IPS DF 6.9 (cell line): ENCODE measurements at regions not wholly inside any gene's neighbourhood (a gene's known extent, or its start where the extent isn't known, plus 50 kb on each side); places are given as distances from the start of the nearest gene placed in this dataset.
"Not testable (repeated sequence)": the region's sequence is repeated elsewhere in the genome, so short reads cannot be mapped to it uniquely, and the experiment has no call there.

Experiments used
- DNase-seq: peaks from one replicate; pipeline ENCODE4 v3.0.0-alpha.2; 2013; ENCODE audit warnings: low read depth, low spot score
- H3K27ac ChIP-seq: one replicate; pipeline ENCODE4 v1.5.1; 2013; ENCODE audit warnings: low read length, control low read depth
- H3K27me3 ChIP-seq: 2 replicates; pipeline ENCODE4 v1.6.1; 2013; ENCODE audit warnings: mild to moderate bottlenecking, low read length; ENCODE audit not compliant: control insufficient read depth, insufficient read depth
- H3K36me3 ChIP-seq: 2 replicates; pipeline ENCODE4 v1.6.1; 2013; ENCODE audit warnings: low read length; ENCODE audit not compliant: control insufficient read depth, insufficient read depth
- H3K4me1 ChIP-seq: 2 replicates; pipeline ENCODE4 v1.6.1; 2013; ENCODE audit warnings: low read length; ENCODE audit not compliant: control insufficient read depth, insufficient read depth
- H3K4me3 ChIP-seq: 2 replicates; pipeline ENCODE4 v1.5.1; 2013; ENCODE audit warnings: mild to moderate bottlenecking, low read length
- H3K9me3 ChIP-seq: 2 replicates; pipeline ENCODE4 v1.6.1; 2013; ENCODE audit warnings: low read length, inconsistent platforms; ENCODE audit not compliant: control insufficient read depth, insufficient read depth
- WGBS: extraction: QIAGEN DNeasy Blood & Tissue Kit; methylation state at CpG from one replicate; pipeline ENCODE4 v1.1.7; 2013; ENCODE audit warnings: mixed read lengths, missing lambda C conversion rate; ENCODE audit not compliant: insufficient read length, insufficient coverage; 5-methylcytosine and 5-hydroxymethylcytosine counted together

GRCh38 chr7:156014201-156014600, 201.9 kb upstream of the SHH start:
- Histone ChIP-seq H3K4me3 (no peak overlapping the region), H3K9me3 (peaks cover 20% of the 10 kb centered on the region), H3K27me3 (no peaks in the 10 kb centered on the region), H3K27ac (no peak overlapping the region), H3K4me1 (no peaks in the 10 kb centered on the region), H3K36me3 (no peaks in the 10 kb centered on the region)
- no peak for DNase-seq

GRCh38 chr7:156012412-156012811, 200.1 kb upstream of the SHH start:
- WGBS = no CpG with 5 or more reads among the region's 3 CpGs
- Histone ChIP-seq H3K9me3 (peaks cover 16% of the 10 kb centered on the region), H3K27me3 (no peaks in the 10 kb centered on the region), H3K4me1 (no peaks in the 10 kb centered on the region), H3K27ac (no peak overlapping the region), H3K36me3 (no peaks in the 10 kb centered on the region), H3K4me3 (no peak overlapping the region)
- no peak for DNase-seq

GRCh38 chr7:156009569-156009968, 197.3 kb upstream of the SHH start:
- no CpG with 5 or more reads among the region's 1 CpG for WGBS
- no peaks in the 10 kb centered on the region for H3K27me3 ChIP-seq
- H3K9me3 ChIP-seq = peaks cover 7% of the 10 kb centered on the region
- H3K27ac ChIP-seq = no peak overlapping the region
- DNase-seq = no peak
- H3K4me1 ChIP-seq = no peaks in the 10 kb centered on the region
- H3K36me3 ChIP-seq = no peaks in the 10 kb centered on the region
- no peak overlapping the region for H3K4me3 ChIP-seq

GRCh38 chr7:156006876-156007275, 194.6 kb upstream of the SHH start:
- no CpG with 5 or more reads among the region's 11 CpGs for WGBS
- not testable (repeated sequence) for H3K4me3 ChIP-seq, DNase-seq, H3K27me3 ChIP-seq, H3K36me3 ChIP-seq, H3K4me1 ChIP-seq, H3K27ac ChIP-seq
- peaks cover 25% of the 10 kb centered on the region for H3K9me3 ChIP-seq

- DNase-seq = no peak
- no CpG with 5 or more reads among the region's 3 CpGs for WGBS
- no peaks in the 10 kb centered on the region for H3K4me1 ChIP-seq
- H3K36me3 ChIP-seq = no peaks in the 10 kb centered on the region
- no peaks in the 10 kb centered on the region for H3K27me3 ChIP-seq
- H3K27ac ChIP-seq = no peak overlapping the region
- peaks cover 32% of the 10 kb centered on the region for H3K9me3 ChIP-seq
- no peak overlapping the region for H3K4me3 ChIP-seq
These were observed 193.8 kb upstream of the SHH start for GRCh38 chr7:156006024-156006423.

GRCh38 chr7:156005202-156005691, 193.0 kb upstream of the SHH start:
- DNase-seq = no peak
- H3K9me3 ChIP-seq = peaks cover 39% of the 10 kb centered on the region
- H3K27ac ChIP-seq = no peak overlapping the region
- no peaks in the 10 kb centered on the region for H3K36me3 ChIP-seq
- no peak overlapping the region for H3K4me3 ChIP-seq
- no peaks in the 10 kb centered on the region for H3K27me3 ChIP-seq
- no CpG with 5 or more reads among the region's 12 CpGs for WGBS
- no peaks in the 10 kb centered on the region for H3K4me1 ChIP-seq

GRCh38 chr7:156004265-156005201, 192.3 kb upstream of the SHH start:
- H3K27ac ChIP-seq = no peak overlapping the region
- no peak for DNase-seq
- no peaks in the 10 kb centered on the region for H3K4me1 ChIP-seq
- WGBS = no CpG with 5 or more reads among the region's 38 CpGs
- peaks cover 43% of the 10 kb centered on the region for H3K9me3 ChIP-seq
- no peak overlapping the region for H3K4me3 ChIP-seq
- H3K27me3 ChIP-seq = no peaks in the 10 kb centered on the region
- H3K36me3 ChIP-seq = no peaks in the 10 kb centered on the region

GRCh38 chr7:156003220-156004162, 191.2 kb upstream of the SHH start:
- Histone ChIP-seq H3K36me3 (no peaks in the 10 kb centered on the region), H3K27ac (no peak overlapping the region), H3K4me3 (no peak overlapping the region), H3K9me3 (peaks cover 51% of the 10 kb centered on the region), H3K27me3 (no peaks in the 10 kb centered on the region), H3K4me1 (no peaks in the 10 kb centered on the region)
- no peak for DNase-seq
- no CpG with 5 or more reads among the region's 22 CpGs for WGBS

GRCh38 chr7:156002362-156003066, 190.3 kb upstream of the SHH start:
- DNase-seq = no peak
- H3K4me1 ChIP-seq = no peaks in the 10 kb centered on the region
- peaks cover 54% of the 10 kb centered on the region for H3K9me3 ChIP-seq
- H3K4me3 ChIP-seq = no peak overlapping the region
- H3K27me3 ChIP-seq = no peaks in the 10 kb centered on the region
- H3K36me3 ChIP-seq = no peaks in the 10 kb centered on the region; the same call in 1 of the 2 replicates
- H3K27ac ChIP-seq = no peak overlapping the region
- WGBS = no CpG with 5 or more reads among the region's 17 CpGs
